Mesenchymal stem cell (in vitro differentiated cells and primary cell): ENCODE measurements at regions not wholly inside any gene's neighbourhood (a gene's known extent, or its start where the extent isn't known, plus 50 kb on each side); places are given as distances from the start of the nearest gene placed in this dataset.
"Not testable (repeated sequence)": the region's sequence is repeated elsewhere in the genome, so short reads cannot be mapped to it uniquely, and the experiment has no call there.

Experiments used
- DNase-seq: peaks from one replicate; pipeline ENCODE4 v3.0.0-alpha.2; 2013
- H2AFZ ChIP-seq: one replicate; pipeline ENCODE4 v1.6.1; 2013; ENCODE audit warnings: low read depth, mild to moderate bottlenecking, control low read depth, inconsistent platforms, low read length, moderate library complexity
- H2AK5ac ChIP-seq: 2 replicates; pipeline ENCODE4 v1.6.1; 2013; ENCODE audit warnings: low read length, moderate library complexity, mild to moderate bottlenecking, inconsistent platforms; ENCODE audit not compliant: severe bottlenecking
- H2BK120ac ChIP-seq: one replicate; pipeline ENCODE4 v1.6.1; 2013; ENCODE audit warnings: low read depth, mild to moderate bottlenecking, inconsistent platforms, low read length, moderate library complexity
- H2BK12ac ChIP-seq, 2 experiments: one replicate each; pipeline ENCODE4 v1.6.1; 2013; ENCODE audit warnings: inconsistent platforms in 2 of 2, low read length in 2 of 2, mild to moderate bottlenecking in 2 of 2, moderate library complexity in 2 of 2, control low read depth in 1 of 2
- H2BK15ac ChIP-seq: one replicate; pipeline ENCODE4 v1.6.1; 2013; ENCODE audit warnings: mild to moderate bottlenecking, low read depth, inconsistent platforms; ENCODE audit not compliant: poor library complexity, severe bottlenecking
- H2BK5ac ChIP-seq: 2 replicates; pipeline ENCODE4 v1.6.1; 2013; ENCODE audit warnings: low read depth, mild to moderate bottlenecking, low read length, control low read depth, inconsistent platforms; ENCODE audit not compliant: poor library complexity, severe bottlenecking
- H3K14ac ChIP-seq, 2 experiments: one replicate each; pipeline ENCODE4 v1.6.1; 2013; ENCODE audit warnings: inconsistent platforms in 2 of 2, low read length in 2 of 2, control low read depth in 1 of 2, mild to moderate bottlenecking in 1 of 2, moderate library complexity in 1 of 2
- H3K18ac ChIP-seq, 2 experiments: one replicate each; pipeline ENCODE4 v1.6.1; 2013; ENCODE audit warnings: inconsistent platforms in 2 of 2, low read length in 2 of 2, control low read depth in 1 of 2, low read depth in 1 of 2, mild to moderate bottlenecking in 1 of 2
- H3K23ac ChIP-seq, 2 experiments: one replicate each; pipeline ENCODE4 v1.6.1; 2013; ENCODE audit warnings: inconsistent platforms in 2 of 2, low read length in 2 of 2, mild to moderate bottlenecking in 2 of 2, moderate library complexity in 2 of 2, control low read depth in 1 of 2
- H3K27ac ChIP-seq: 2 replicates; pipeline ENCODE4 v1.5.1; 2013; ENCODE audit warnings: mild to moderate bottlenecking, moderate library complexity, low read length, control low read depth, inconsistent platforms; ENCODE audit not compliant: poor library complexity, severe bottlenecking
- H3K27me3 ChIP-seq, 2 experiments: 2 replicates each; pipeline versions ENCODE4 v1.6.1 to v1.7.0; 2013; ENCODE audit warnings: low read length in 2 of 2, mild to moderate bottlenecking in 2 of 2, moderate library complexity in 2 of 2, control low read depth in 1 of 2, inconsistent platforms in 1 of 2; ENCODE audit not compliant: control insufficient read depth in 1 of 2, insufficient read depth in 1 of 2
- H3K36me3 ChIP-seq, 2 experiments: 2 replicates each; pipeline versions ENCODE4 v1.6.1 to v1.7.0; 2013; ENCODE audit warnings: low read length in 2 of 2, control low read depth in 1 of 2, inconsistent platforms in 1 of 2, low read depth in 1 of 2, mild to moderate bottlenecking in 1 of 2; ENCODE audit not compliant: insufficient read depth in 2 of 2, control insufficient read depth in 1 of 2
- H3K4ac ChIP-seq, 2 experiments: one replicate each; pipeline ENCODE4 v1.6.1; 2013; ENCODE audit warnings: inconsistent platforms in 2 of 2, low read length in 2 of 2, mild to moderate bottlenecking in 2 of 2, moderate library complexity in 2 of 2, control low read depth in 1 of 2, low read depth in 1 of 2
- H3K4me1 ChIP-seq: 2 replicates; pipeline ENCODE4 v1.6.1; 2013; ENCODE audit warnings: low read depth, low read length, control low read depth; ENCODE audit not compliant: control insufficient read depth, insufficient read depth
- H3K4me2 ChIP-seq: 2 replicates; pipeline ENCODE4 v1.6.1; 2013; ENCODE audit warnings: low read length, mild to moderate bottlenecking, inconsistent platforms; ENCODE audit not compliant: poor library complexity, severe bottlenecking
- H3K4me3 ChIP-seq, 2 experiments: 2 replicates each; pipeline versions ENCODE4 v1.5.1 to v1.7.0; 2013; ENCODE audit warnings: low read length in 2 of 2, mild to moderate bottlenecking in 2 of 2, control low read depth in 1 of 2, low read depth in 1 of 2; ENCODE audit not compliant: insufficient read depth in 1 of 2
- H3K79me1 ChIP-seq: replicated peaks from 2 replicates; pipeline ENCODE4 v1.6.1; 2013; ENCODE audit warnings: mild to moderate bottlenecking, control low read depth, low read length, inconsistent platforms; ENCODE audit not compliant: poor library complexity, severe bottlenecking
- H3K9ac ChIP-seq: 2 replicates; pipeline ENCODE4 v1.7.0; 2013; ENCODE audit warnings: mild to moderate bottlenecking, low read length, moderate library complexity
- H3K9me3 ChIP-seq: 2 replicates; pipeline ENCODE4 v1.7.0; 2013; ENCODE audit warnings: mild to moderate bottlenecking, low read length; ENCODE audit not compliant: control insufficient read depth
- H4K8ac ChIP-seq: one replicate; pipeline ENCODE4 v1.6.1; 2013; ENCODE audit warnings: inconsistent platforms, mild to moderate bottlenecking, low read length, moderate library complexity
- H4K91ac ChIP-seq: one replicate; pipeline ENCODE4 v1.6.1; 2013; ENCODE audit warnings: mild to moderate bottlenecking, low read length, inconsistent platforms
- WGBS: methylation state at CpG from one replicate; pipeline ENCODE4 v1.1.7; 2013; ENCODE audit warnings: mixed read lengths; 5-methylcytosine and 5-hydroxymethylcytosine counted together

DNA sequence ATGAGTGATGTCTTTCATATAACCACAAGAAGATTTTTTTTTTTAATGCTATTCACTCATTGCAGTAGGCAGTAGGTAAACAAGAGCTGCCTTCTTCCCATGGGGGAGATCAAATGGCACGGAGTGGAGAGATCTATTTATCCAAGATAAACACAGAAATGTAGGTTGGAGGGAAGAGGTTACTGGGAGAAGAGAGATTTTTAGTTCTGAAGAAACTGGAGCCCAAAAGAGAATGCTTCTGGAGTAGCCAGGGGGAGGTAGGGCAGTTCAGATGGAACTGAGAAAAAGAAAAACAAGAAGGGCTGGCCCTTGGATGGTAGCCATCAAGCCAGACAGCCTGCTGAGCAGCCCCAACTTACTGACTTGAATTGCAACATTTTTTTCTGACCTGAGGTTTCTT is 270.1 kb upstream of the TPK1 start:
- WGBS = 44% methylated on average over 1 of the region's 1 CpG
- no peak overlapping the region for H2AK5ac ChIP-seq

DNA sequence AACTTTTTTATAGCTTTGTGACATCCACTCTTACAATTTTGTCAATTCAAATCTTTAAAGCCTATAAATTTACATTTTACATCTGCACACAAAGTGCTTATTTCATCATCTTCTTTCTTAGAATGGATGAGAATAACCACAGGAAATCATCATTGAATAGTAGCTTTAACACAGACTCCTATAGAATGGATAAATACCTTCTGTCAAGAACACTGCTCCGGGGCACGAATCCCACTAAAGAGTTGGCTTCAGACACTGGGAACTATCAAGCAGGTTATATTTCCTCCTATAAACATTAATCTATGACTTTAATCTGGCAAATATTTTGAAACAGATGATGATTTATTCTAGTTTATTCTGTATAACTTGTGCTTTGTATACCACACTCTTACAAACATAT is 269.7 kb upstream of the TPK1 start:
- Histone ChIP-seq H3K27ac (no peak overlapping the region), H2BK5ac (no peak overlapping the region), H4K8ac (no peak overlapping the region), H2AK5ac (no peak overlapping the region), H3K79me1 (no peaks in the 10 kb centered on the region), H3K9ac (no peak overlapping the region), H3K23ac (no peak overlapping the region), H4K91ac (no peak overlapping the region), H3K36me3 (no peaks in the 10 kb centered on the region), H3K9me3 (no peaks in the 10 kb centered on the region), H3K14ac (no peak overlapping the region), H2BK12ac (no peak overlapping the region), H3K18ac (no peak overlapping the region), H3K4me3 (no peak overlapping the region), H2BK15ac (no peak overlapping the region), H3K4ac (no peak overlapping the region), H2AFZ (no peak overlapping the region), H3K27me3 (no peaks in the 10 kb centered on the region), H3K4me1 (no peaks in the 10 kb centered on the region), H3K4me2 (no peak overlapping the region), H2BK120ac (no peak overlapping the region)
- no peak for DNase-seq
- no CpG with 5 or more reads among the region's 2 CpGs for WGBS

More for the DNA sequence above, 270.1 kb upstream of the TPK1 start:
- Histone ChIP-seq H4K91ac (no peak overlapping the region), H2AFZ (no peak overlapping the region), H2BK12ac (no peak overlapping the region), H2BK120ac (no peak overlapping the region), H3K4me1 (no peaks in the 10 kb centered on the region), H3K18ac (no peak overlapping the region), H3K27ac (no peak overlapping the region), H2BK5ac (no peak overlapping the region), H4K8ac (no peak overlapping the region), H3K9me3 (no peaks in the 10 kb centered on the region), H3K9ac (no peak overlapping the region), H3K4ac (no peak overlapping the region), H3K4me3 (no peak overlapping the region), H3K14ac (no peak overlapping the region), H3K36me3 (no peaks in the 10 kb centered on the region), H3K23ac (no peak overlapping the region), H2BK15ac (no peak overlapping the region), H3K4me2 (no peak overlapping the region), H3K79me1 (no peaks in the 10 kb centered on the region), H3K27me3 (no peaks in the 10 kb centered on the region)
- no peak for DNase-seq

DNA sequence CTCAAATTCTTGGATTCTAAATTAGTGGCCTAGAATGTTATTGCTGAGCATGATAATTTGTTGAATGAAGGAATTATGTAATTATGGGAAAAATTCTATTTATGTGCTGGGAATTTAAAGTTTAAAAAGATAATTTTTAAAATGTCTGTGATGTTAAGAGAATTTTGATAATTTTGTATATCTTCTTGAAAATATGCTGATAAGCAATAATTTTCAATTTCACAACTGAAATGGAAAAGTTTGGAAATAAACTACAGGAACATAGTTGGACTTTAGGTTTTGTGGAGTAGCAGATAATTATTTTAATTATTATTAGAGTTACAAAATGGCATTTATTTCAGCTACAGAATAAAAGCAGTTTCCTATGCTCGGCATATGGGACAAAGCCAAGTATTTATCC is 268.5 kb upstream of the TPK1 start:
- Histone ChIP-seq H2AK5ac (no peak overlapping the region), H3K4me2 (no peak overlapping the region), H3K23ac (no peak overlapping the region), H3K27me3 (no peaks in the 10 kb centered on the region), H3K9ac (no peak overlapping the region), H4K91ac (no peak overlapping the region), H3K79me1 (no peaks in the 10 kb centered on the region), H2BK120ac (no peak overlapping the region), H4K8ac (no peak overlapping the region), H2BK15ac (no peak overlapping the region), H2AFZ (no peak overlapping the region), H3K4me3 (no peak overlapping the region), H3K4me1 (no peaks in the 10 kb centered on the region), H2BK12ac (no peak overlapping the region), H3K9me3 (no peaks in the 10 kb centered on the region), H2BK5ac (no peak overlapping the region), H3K14ac (no peak overlapping the region), H3K27ac (no peak overlapping the region), H3K18ac (no peak overlapping the region), H3K36me3 (no peaks in the 10 kb centered on the region), H3K4ac (no peak overlapping the region)
- no CpG with 5 or more reads among the region's 1 CpG for WGBS
- DNase-seq = no peak

DNA sequence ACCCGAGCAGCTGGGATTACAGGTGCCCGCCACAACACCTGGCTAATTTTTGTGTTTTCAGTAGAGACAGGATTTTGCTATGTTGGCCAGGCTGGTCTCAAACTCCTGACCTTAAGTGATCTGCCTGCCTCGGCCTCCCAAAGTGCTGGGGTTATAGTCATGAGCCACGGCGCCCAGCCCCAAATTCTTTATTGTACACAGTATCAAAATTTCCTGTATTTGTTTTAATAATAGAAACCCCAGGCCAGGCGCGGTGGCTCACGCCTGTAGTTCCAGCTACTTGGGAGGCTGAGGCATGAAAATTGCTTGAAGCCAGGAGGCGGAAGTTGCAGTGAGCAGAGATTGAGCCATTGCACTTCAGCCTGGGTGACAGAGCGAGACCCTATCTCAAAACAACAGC is 266.3 kb upstream of the TPK1 start:
- H2BK15ac ChIP-seq = not testable (repeated sequence)

More for the DNA sequence above, 266.3 kb upstream of the TPK1 start:
- H3K36me3 ChIP-seq, H2BK12ac ChIP-seq, H3K14ac ChIP-seq, H3K27ac ChIP-seq, DNase-seq, H3K23ac ChIP-seq, H2AK5ac ChIP-seq, H3K79me1 ChIP-seq, H3K18ac ChIP-seq, H3K4ac ChIP-seq, H2BK5ac ChIP-seq, H3K4me1 ChIP-seq, H4K8ac ChIP-seq, H4K91ac ChIP-seq, H3K9ac ChIP-seq, H3K4me3 ChIP-seq, H3K4me2 ChIP-seq, H2AFZ ChIP-seq, H2BK120ac ChIP-seq, H3K9me3 ChIP-seq, H3K27me3 ChIP-seq: not testable (repeated sequence)
- 94% methylated on average over 5 of the region's 10 CpGs for WGBS
